Calu3 (cell line): ENCODE measurements at regions not wholly inside any gene's neighbourhood (a gene's known extent, or its start where the extent isn't known, plus 50 kb on each side); places are given as distances from the start of the nearest gene placed in this dataset.

Source experiments
- BruUV-seq: library from RNA; stranded (reverse); fragments of 400-500 nt; replicated peaks from 2 replicates; lab custom pipeline; 2021; lab: Mats Ljungman, UMichigan
- CTCF ChIA-PET: fragments of 300-600 bp; sonication (Branson Sonifier 250); formaldehyde crosslinking; loops from one replicate; lab custom pipeline; 2022; ENCODE audit warnings: antibody characterized with exemption; lab: Charles Lee
- DNase-seq: peaks from one replicate; pipeline ENCODE4 v3.0.0; 2022
- H3K27ac Mint-ChIP-seq: one replicate; pipeline ENCODE4 v1.8.0; 2022; ENCODE audit warnings: mixed read lengths; ENCODE audit not compliant: unreplicated experiment
- H3K27me3 Mint-ChIP-seq: one replicate; pipeline ENCODE4 v1.8.0; 2022; ENCODE audit warnings: mixed read lengths; ENCODE audit not compliant: unreplicated experiment
- H3K36me3 Mint-ChIP-seq: one replicate; pipeline ENCODE4 v1.8.0; 2022; ENCODE audit warnings: mild to moderate bottlenecking, moderate library complexity, mixed read lengths; ENCODE audit not compliant: insufficient read depth, unreplicated experiment
- H3K4me1 Mint-ChIP-seq: one replicate; pipeline ENCODE4 v1.8.0; 2022; ENCODE audit warnings: mild to moderate bottlenecking, low read depth, mixed read lengths; ENCODE audit not compliant: unreplicated experiment
- H3K4me3 Mint-ChIP-seq: one replicate; pipeline ENCODE4 v1.8.0; 2022; ENCODE audit warnings: mild to moderate bottlenecking, low read depth, moderate library complexity, mixed read lengths; ENCODE audit not compliant: unreplicated experiment
- H3K9me3 Mint-ChIP-seq: one replicate; pipeline ENCODE4 v1.8.0; 2022; ENCODE audit warnings: low read depth, mixed read lengths; ENCODE audit not compliant: unreplicated experiment
- CTCF ChIP-seq: fragments of 200-600 bp; IDR thresholded peaks from one replicate; pipeline ENCODE4 v1.8.0; 2022; ENCODE audit warnings: antibody characterized with exemption; ENCODE audit not compliant: unreplicated experiment
- intact Hi-C: fragments of 100-400 bp; cut with micrococcal nuclease; formaldehyde crosslinking; loops from one replicate; pipeline ENCODE4 v1.10.0; 2022; ENCODE audit not compliant: unreplicated experiment

- Mint-ChIP-seq H3K4me3 (no peak overlapping the region), H3K36me3 (no peaks in the 10 kb centered on the region), H3K27ac (no peak overlapping the region), H3K27me3 (no peaks in the 10 kb centered on the region), H3K9me3 (peaks cover 2% of the 10 kb centered on the region), H3K4me1 (no peaks in the 10 kb centered on the region)
- BruUV-seq: no TSS peak
- no peak for DNase-seq
- CTCF ChIA-PET: no interaction called here
- no peak for TF ChIP-seq CTCF
- intact Hi-C loops: no loop called here
Measured at GRCh38 chr3:102614021-102614569, 179.3 kb downstream of the ZPLD1 start.

GRCh38 chr3:102614585-102614984 lies 179.8 kb downstream of the ZPLD1 start:
- Mint-ChIP-seq H3K27ac (no peak overlapping the region), H3K27me3 (no peaks in the 10 kb centered on the region), H3K4me1 (no peaks in the 10 kb centered on the region), H3K9me3 (peaks cover 2% of the 10 kb centered on the region), H3K36me3 (no peaks in the 10 kb centered on the region), H3K4me3 (no peak overlapping the region)
- TF ChIP-seq CTCF: no peak
- CTCF ChIA-PET: no interaction called here
- DNase-seq: no peak
- no TSS peak for BruUV-seq
- intact Hi-C loops: no loop called here

- BruUV-seq: no TSS peak
- Mint-ChIP-seq H3K27me3 (no peaks in the 10 kb centered on the region), H3K36me3 (no peaks in the 10 kb centered on the region), H3K27ac (no peak overlapping the region), H3K4me1 (no peaks in the 10 kb centered on the region), H3K4me3 (no peak overlapping the region), H3K9me3 (no peaks in the 10 kb centered on the region)
- intact Hi-C loops: no loop called here
- CTCF ChIA-PET: no interaction called here
- no peak for DNase-seq
- TF ChIP-seq CTCF: no peak
Measured at GRCh38 chr3:102617381-102617780, 182.6 kb downstream of the ZPLD1 start.

- CTCF ChIA-PET: no interaction called here
- H3K9me3 Mint-ChIP-seq: no peaks in the 10 kb centered on the region
- intact Hi-C loops: no loop called here
- H3K4me3 Mint-ChIP-seq: no peak overlapping the region
- TF ChIP-seq CTCF: no peak
- no TSS peak for BruUV-seq
- no peaks in the 10 kb centered on the region for H3K27me3 Mint-ChIP-seq
- no peaks in the 10 kb centered on the region for H3K36me3 Mint-ChIP-seq
- no peak for DNase-seq
- H3K4me1 Mint-ChIP-seq: no peaks in the 10 kb centered on the region
- H3K27ac Mint-ChIP-seq: no peak overlapping the region
Measured at GRCh38 chr3:102619361-102619760, 184.5 kb downstream of the ZPLD1 start.
